Loucy (cell line): ENCODE measurements at regions not wholly inside any gene's neighbourhood (a gene's known extent, or its start where the extent isn't known, plus 50 kb on each side); places are given as distances from the start of the nearest gene placed in this dataset.

Experiments used
- H2AFZ ChIP-seq: fragments of 200-600 bp; sonication (generic); 2 replicates; pipeline ENCODE4 v1.6.0; 2016; ENCODE audit warnings: antibody characterized with exemption, mild to moderate bottlenecking, low read length, moderate library complexity
- H3F3A ChIP-seq: fragments of 200-600 bp; 2 replicates; pipeline ENCODE4 v1.6.0; 2016; ENCODE audit warnings: antibody characterized with exemption, low read depth, mild to moderate bottlenecking
- H3K27me3 ChIP-seq: fragments of 200-600 bp; sonication (generic); 2 replicates; pipeline ENCODE4 v1.6.1; 2014; ENCODE audit warnings: low read length, mild to moderate bottlenecking; ENCODE audit not compliant: insufficient read depth, poor library complexity, severe bottlenecking
- H3K36me3 ChIP-seq: fragments of 200-600 bp; sonication (generic); 2 replicates; pipeline ENCODE4 v1.6.1; 2016; ENCODE audit warnings: low read length; ENCODE audit not compliant: insufficient read depth
- H3K4me1 ChIP-seq: fragments of 200-600 bp; sonication (generic); 2 replicates; pipeline ENCODE4 v1.5.1; 2014; ENCODE audit warnings: low read length, mild to moderate bottlenecking; ENCODE audit not compliant: insufficient read depth, poor library complexity, severe bottlenecking
- H3K4me2 ChIP-seq: fragments of 200-600 bp; sonication (generic); 2 replicates; pipeline ENCODE4 v1.6.0; 2014; ENCODE audit warnings: antibody characterized with exemption, low read length, low read depth, mild to moderate bottlenecking; ENCODE audit not compliant: poor library complexity, severe bottlenecking
- H3K4me3 ChIP-seq: fragments of 200-600 bp; sonication (generic); 2 replicates; pipeline ENCODE4 v1.5.1; 2014; ENCODE audit warnings: low read length, mild to moderate bottlenecking, mixed read lengths; ENCODE audit not compliant: poor library complexity, severe bottlenecking
- H3K79me2 ChIP-seq: fragments of 200-600 bp; sonication (generic); 2 replicates; pipeline ENCODE4 v1.6.1; 2014; ENCODE audit warnings: low read length; ENCODE audit not compliant: insufficient read depth
- H3K9ac ChIP-seq: fragments of 200-600 bp; sonication (generic); 2 replicates; pipeline ENCODE4 v1.6.0; 2014; ENCODE audit warnings: mild to moderate bottlenecking, low read depth, low read length, moderate library complexity; ENCODE audit not compliant: poor library complexity, severe bottlenecking
- H3K9me2 ChIP-seq: fragments of 200-600 bp; sonication (generic); replicated peaks from 2 replicates; pipeline ENCODE4 v1.6.1; 2016; ENCODE audit warnings: low read depth, low read length, mixed read lengths
- H3K9me3 ChIP-seq: fragments of 200-600 bp; sonication (generic); 2 replicates; pipeline ENCODE4 v1.6.1; 2014; ENCODE audit warnings: mild to moderate bottlenecking, antibody characterized with exemption, low read length, low read depth; ENCODE audit not compliant: insufficient read depth
- H4K20me1 ChIP-seq: fragments of 200-600 bp; sonication (generic); 2 replicates; pipeline ENCODE4 v1.6.0; 2014; ENCODE audit warnings: antibody characterized with exemption, low read length, mild to moderate bottlenecking; ENCODE audit not compliant: insufficient read depth, poor library complexity, severe bottlenecking
- CTCF ChIP-seq: fragments of 200-600 bp; sonication (generic); conservative IDR thresholded peaks from 2 replicates; pipeline ENCODE4 v1.5.1; 2014; ENCODE audit warnings: mild to moderate bottlenecking, antibody characterized with exemption, low read length
- EZH2phosphoT487 ChIP-seq: fragments of 200-600 bp; IDR thresholded peaks from 2 replicates; pipeline ENCODE4 v1.6.1; 2018; ENCODE audit warnings: antibody characterized with exemption, mild to moderate bottlenecking, moderate library complexity, borderline replicate concordance

GRCh38 chr7:19417231-19417630 is 272.0 kb upstream of the FERD3L start:
- no peaks in the 10 kb centered on the region for H3K36me3 ChIP-seq
- H3K27me3 ChIP-seq: no peaks in the 10 kb centered on the region
- no peaks in the 10 kb centered on the region for H3K9me2 ChIP-seq
- no peak overlapping the region for H3K9ac ChIP-seq
- no peaks in the 10 kb centered on the region for H4K20me1 ChIP-seq
- no peak overlapping the region for H3K4me2 ChIP-seq
- no peak overlapping the region for H3K4me3 ChIP-seq
- no peaks in the 10 kb centered on the region for H3F3A ChIP-seq
- H3K9me3 ChIP-seq: no peaks in the 10 kb centered on the region; the same call in 1 of the 2 replicates
- peaks cover 23% of the 10 kb centered on the region for H3K4me1 ChIP-seq
- no peak overlapping the region for H2AFZ ChIP-seq
- TF ChIP-seq CTCF (no peak), EZH2phosphoT487 (no peak)
- H3K79me2 ChIP-seq: no peaks in the 10 kb centered on the region

GRCh38 chr7:19415123-19415522 is 269.9 kb upstream of the FERD3L start:
- no peak overlapping the region for H3K4me3 ChIP-seq
- no peaks in the 10 kb centered on the region for H3K27me3 ChIP-seq
- no peaks in the 10 kb centered on the region for H4K20me1 ChIP-seq
- H3K9me3 ChIP-seq: no peaks in the 10 kb centered on the region
- no peaks in the 10 kb centered on the region for H3K79me2 ChIP-seq
- peaks cover 11% of the 10 kb centered on the region for H3K4me1 ChIP-seq
- no peaks in the 10 kb centered on the region for H3K9me2 ChIP-seq
- H3K36me3 ChIP-seq: no peaks in the 10 kb centered on the region
- no peak overlapping the region for H3K4me2 ChIP-seq
- no peak overlapping the region for H2AFZ ChIP-seq
- no peak overlapping the region for H3K9ac ChIP-seq
- H3F3A ChIP-seq: no peaks in the 10 kb centered on the region
- TF ChIP-seq CTCF: no peak
- no peak for TF ChIP-seq EZH2phosphoT487

GRCh38 chr7:19413443-19413965 is 268.3 kb upstream of the FERD3L start:
- 0 out of 2 replicates have a peak overlapping the region, but pooled peaks have one; percentile 19 for H2AFZ ChIP-seq
- H4K20me1 ChIP-seq: no peaks in the 10 kb centered on the region
- no peak overlapping the region for H3K4me3 ChIP-seq
- H3K9ac ChIP-seq: no peak overlapping the region
- H3K9me2 ChIP-seq: no peaks in the 10 kb centered on the region
- TF ChIP-seq EZH2phosphoT487 (no peak), CTCF (no peak)
- H3K27me3 ChIP-seq: no peaks in the 10 kb centered on the region
- H3K4me1 ChIP-seq: peaks cover 15% of the 10 kb centered on the region
- no peak overlapping the region for H3K4me2 ChIP-seq
- no peaks in the 10 kb centered on the region for H3K79me2 ChIP-seq
- H3K9me3 ChIP-seq: no peaks in the 10 kb centered on the region
- no peaks in the 10 kb centered on the region for H3K36me3 ChIP-seq
- no peaks in the 10 kb centered on the region for H3F3A ChIP-seq
